OCI-LY3 (cell line): ENCODE measurements at regions not wholly inside any gene's neighbourhood (a gene's known extent, or its start where the extent isn't known, plus 50 kb on each side); places are given as distances from the start of the nearest gene placed in this dataset.

Source experiments
- CTCF ChIP-seq: fragments of 200-600, 300-600 bp; sonication (generic); IDR thresholded peaks from 2 replicates; pipeline ENCODE4 v1.5.1; 2014; ENCODE audit warnings: antibody characterized with exemption, low read length, low read depth
- EZH2phosphoT487 ChIP-seq: fragments of 200-600 bp; shearing (Covaris generic); IDR thresholded peaks from 2 replicates; pipeline ENCODE4 v1.6.1; 2018; ENCODE audit warnings: antibody characterized with exemption, mixed run types, low read depth

GRCh38 chr1:5812295-5812694 lies 179.9 kb downstream of the NPHP4 start:
- TF ChIP-seq CTCF (no peak), EZH2phosphoT487 (no peak)
